Mammary epithelial cell (primary cell): ENCODE measurements at regions not wholly inside any gene's neighbourhood (a gene's known extent, or its start where the extent isn't known, plus 50 kb on each side); places are given as distances from the start of the nearest gene placed in this dataset.

Source experiments
- EZH2 ChIP-seq: IDR thresholded peaks from 2 replicates; pipeline ENCODE4 v1.6.1; 2012; ENCODE audit warnings: low read length, inconsistent platforms, borderline replicate concordance
- TF ChIP-seq, protein P1 (sequence below), 2 donors: IDR thresholded peaks in 1 of 2; conservative IDR thresholded peaks in 1 of 2; 2 replicates each; pipeline ENCODE4 v1.5.1; 2011 to 2012; ENCODE audit warnings: inconsistent platforms in 2 of 2, low read length in 2 of 2, mild to moderate bottlenecking in 2 of 2, control low read depth in 1 of 2, low read depth in 1 of 2; ENCODE audit not compliant: insufficient read depth in 1 of 2; ENCODE audit errors: extremely low read depth in 1 of 2

DNA sequence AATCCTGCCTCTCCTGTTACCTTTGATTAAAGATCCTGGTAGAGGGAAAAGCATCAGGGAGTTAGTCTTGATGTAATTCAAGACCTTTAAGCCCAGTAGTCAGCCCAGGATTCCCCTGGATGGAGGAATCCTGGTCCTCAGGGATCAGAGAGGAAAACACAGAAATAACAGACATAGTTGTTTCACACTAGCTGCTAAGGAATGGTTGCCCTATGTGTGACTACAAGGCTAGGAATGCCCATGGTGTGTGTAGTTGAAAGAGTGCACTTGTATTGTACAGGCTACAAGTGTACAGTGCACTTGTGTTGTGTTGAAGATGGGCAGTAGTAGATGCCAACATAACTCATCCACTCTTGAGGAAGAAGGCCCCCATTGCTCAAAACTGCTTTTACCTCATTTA is 226.8 kb downstream of the AASDHPPT start:
- TF ChIP-seq, protein P1, sequence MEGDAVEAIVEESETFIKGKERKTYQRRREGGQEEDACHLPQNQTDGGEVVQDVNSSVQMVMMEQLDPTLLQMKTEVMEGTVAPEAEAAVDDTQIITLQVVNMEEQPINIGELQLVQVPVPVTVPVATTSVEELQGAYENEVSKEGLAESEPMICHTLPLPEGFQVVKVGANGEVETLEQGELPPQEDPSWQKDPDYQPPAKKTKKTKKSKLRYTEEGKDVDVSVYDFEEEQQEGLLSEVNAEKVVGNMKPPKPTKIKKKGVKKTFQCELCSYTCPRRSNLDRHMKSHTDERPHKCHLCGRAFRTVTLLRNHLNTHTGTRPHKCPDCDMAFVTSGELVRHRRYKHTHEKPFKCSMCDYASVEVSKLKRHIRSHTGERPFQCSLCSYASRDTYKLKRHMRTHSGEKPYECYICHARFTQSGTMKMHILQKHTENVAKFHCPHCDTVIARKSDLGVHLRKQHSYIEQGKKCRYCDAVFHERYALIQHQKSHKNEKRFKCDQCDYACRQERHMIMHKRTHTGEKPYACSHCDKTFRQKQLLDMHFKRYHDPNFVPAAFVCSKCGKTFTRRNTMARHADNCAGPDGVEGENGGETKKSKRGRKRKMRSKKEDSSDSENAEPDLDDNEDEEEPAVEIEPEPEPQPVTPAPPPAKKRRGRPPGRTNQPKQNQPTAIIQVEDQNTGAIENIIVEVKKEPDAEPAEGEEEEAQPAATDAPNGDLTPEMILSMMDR (conservative IDR thresholded peaks at IDR 0.05 in 1 of 2, IDR thresholded peaks at IDR 0.05 in 1 of 2; ENCODE audit: extremely low read depth in 1 of 2, insufficient read depth in 1 of 2, low read depth in 1 of 2, low read length in 2 of 2): no peak
- TF ChIP-seq EZH2: no peak
